ENCODE measurements at regions not wholly inside any gene's neighbourhood (a gene's known extent, or its start where the extent isn't known, plus 50 kb on each side); places are given as distances from the start of the nearest gene placed in this dataset.

DNA sequence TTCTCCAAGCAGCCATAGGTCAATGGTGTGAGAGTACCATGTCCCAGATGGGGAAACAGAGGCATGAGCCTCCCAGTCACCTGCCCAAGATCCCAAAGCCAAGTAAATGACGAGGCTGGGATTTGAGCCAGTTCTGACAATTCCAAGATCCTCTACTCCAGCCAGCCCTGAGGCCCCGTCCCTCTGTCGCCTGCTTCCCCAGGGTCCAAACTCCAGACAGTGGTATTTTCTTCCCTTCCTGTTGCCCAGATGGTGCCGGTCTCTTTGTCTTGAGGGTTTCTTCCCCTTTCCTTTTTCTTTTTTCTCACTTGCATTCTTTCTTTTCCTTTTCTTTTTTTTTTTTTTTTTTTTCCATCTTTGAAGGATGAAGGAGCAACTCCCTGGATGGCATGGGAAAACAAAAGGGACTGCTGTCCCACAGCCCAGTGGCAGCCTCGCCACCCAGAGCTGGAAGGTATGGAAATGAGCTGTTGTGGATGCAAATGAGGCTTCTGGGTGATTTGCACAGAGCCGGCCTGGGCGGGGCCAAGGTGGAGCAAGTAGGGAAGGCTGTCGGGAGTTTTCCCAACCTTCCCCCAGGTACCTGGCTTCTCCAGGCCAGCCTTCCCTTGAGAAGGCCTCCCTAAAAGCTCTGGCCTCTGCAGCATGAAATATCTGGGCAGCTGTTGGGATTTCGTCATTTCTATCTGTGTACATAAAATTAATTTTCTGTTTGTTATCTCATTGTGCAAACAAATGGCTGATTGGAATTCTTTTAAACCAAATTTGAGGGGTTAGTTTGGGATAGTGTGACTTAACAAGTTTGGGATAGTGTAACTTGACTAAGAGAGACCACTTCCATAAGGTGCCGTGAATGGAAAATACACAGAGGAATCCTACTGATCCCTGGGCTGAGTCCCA lies 146.8 kb downstream of the MN1 start:
- no peaks in the 10 kb centered on the region for H3K9me3 ChIP-seq
- H3K27me3 ChIP-seq, result no peaks in the 10 kb centered on the region
- 40 to 45% methylated on average over 10 of the region's 10 CpGs for WGBS, 2 donors
- no peak overlapping the region for H3K4me3 ChIP-seq (replicated peaks in 1 of 3)
- intact Hi-C loops (cut with DNase I), result no loop called here
- no peaks in the 10 kb centered on the region for H3K4me1 ChIP-seq
- H3K27ac ChIP-seq, result no peak overlapping the region
- no peak for DNase-seq
- TF ChIP-seq POLR2A (IDR thresholded peaks at IDR 0.05), result no peak
- TF ChIP-seq, protein P1, sequence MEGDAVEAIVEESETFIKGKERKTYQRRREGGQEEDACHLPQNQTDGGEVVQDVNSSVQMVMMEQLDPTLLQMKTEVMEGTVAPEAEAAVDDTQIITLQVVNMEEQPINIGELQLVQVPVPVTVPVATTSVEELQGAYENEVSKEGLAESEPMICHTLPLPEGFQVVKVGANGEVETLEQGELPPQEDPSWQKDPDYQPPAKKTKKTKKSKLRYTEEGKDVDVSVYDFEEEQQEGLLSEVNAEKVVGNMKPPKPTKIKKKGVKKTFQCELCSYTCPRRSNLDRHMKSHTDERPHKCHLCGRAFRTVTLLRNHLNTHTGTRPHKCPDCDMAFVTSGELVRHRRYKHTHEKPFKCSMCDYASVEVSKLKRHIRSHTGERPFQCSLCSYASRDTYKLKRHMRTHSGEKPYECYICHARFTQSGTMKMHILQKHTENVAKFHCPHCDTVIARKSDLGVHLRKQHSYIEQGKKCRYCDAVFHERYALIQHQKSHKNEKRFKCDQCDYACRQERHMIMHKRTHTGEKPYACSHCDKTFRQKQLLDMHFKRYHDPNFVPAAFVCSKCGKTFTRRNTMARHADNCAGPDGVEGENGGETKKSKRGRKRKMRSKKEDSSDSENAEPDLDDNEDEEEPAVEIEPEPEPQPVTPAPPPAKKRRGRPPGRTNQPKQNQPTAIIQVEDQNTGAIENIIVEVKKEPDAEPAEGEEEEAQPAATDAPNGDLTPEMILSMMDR (IDR thresholded peaks at IDR 0.05), result no peak
- no peaks in the 10 kb centered on the region for H3K36me3 ChIP-seq

DNA sequence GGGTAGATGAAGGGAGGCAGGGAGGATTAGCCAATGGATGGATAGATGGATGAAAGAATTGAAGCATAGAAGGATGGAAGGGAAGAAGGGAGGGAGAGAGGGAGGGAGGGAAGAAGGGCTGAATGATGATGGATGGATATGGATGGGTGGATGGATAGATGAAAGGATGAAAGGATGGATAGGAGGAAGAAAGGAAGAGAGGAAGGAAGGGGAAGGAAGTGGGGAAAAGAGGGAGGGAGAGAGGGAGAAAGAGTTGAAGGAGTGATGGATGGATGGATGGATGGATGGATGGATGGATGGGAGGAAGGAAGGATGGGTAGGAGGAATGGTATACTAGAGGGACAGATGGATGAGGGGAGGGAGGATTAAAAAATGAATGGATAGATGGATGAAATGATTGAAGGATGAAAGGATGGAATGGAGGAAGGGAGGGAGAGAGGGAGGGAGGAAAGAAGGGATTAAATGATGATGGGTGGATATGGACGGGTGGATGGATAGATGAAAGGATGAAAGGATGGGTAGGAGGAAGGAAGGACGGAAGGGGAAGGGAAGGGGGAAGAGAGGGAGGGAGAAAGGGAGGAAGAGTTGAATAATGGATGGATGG lies 145.9 kb downstream of the MN1 start:
- DNase-seq, result no peak
- H3K36me3 ChIP-seq, result no peaks in the 10 kb centered on the region
- H3K27ac ChIP-seq, result no peak overlapping the region
- TF ChIP-seq, protein P1 (IDR thresholded peaks at IDR 0.05), result no peak
- no peak for TF ChIP-seq POLR2A (IDR thresholded peaks at IDR 0.05)
- no peaks in the 10 kb centered on the region for H3K4me1 ChIP-seq
- no peak overlapping the region for H3K4me3 ChIP-seq (replicated peaks in 1 of 3)
- intact Hi-C loops (cut with DNase I), result no loop called here
- H3K27me3 ChIP-seq, result no peaks in the 10 kb centered on the region
- no peaks in the 10 kb centered on the region for H3K9me3 ChIP-seq
- 80 to 86% methylated on average over 2 of the region's 2 CpGs for WGBS, 2 donors

DNA sequence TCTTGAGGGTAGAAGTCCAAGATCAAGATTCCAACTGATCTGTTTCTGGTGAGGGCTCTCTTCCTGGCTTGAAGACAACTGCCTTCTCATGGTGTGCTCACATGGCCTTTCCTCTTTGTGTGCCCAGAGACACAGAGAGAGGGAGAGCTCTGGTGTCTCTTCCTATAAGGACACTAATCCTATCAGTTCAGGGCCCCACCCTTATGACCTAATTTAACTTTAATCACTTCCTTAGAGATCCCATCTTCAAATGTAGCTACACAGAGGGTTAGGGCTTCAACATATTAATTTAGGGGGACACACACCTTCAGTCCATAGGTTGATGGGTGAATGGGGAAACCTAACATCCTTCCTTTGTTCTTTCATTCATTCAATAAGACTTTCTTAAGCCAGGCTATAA lies 144.6 kb downstream of the MN1 start:
- intact Hi-C loops (cut with DNase I), result no loop called here
- H3K27me3 ChIP-seq, result no peaks in the 10 kb centered on the region
- H3K36me3 ChIP-seq, result no peaks in the 10 kb centered on the region
- H3K9me3 ChIP-seq, result no peaks in the 10 kb centered on the region
- DNase-seq, result no peak
- no peaks in the 10 kb centered on the region for H3K4me1 ChIP-seq
- no peak for TF ChIP-seq POLR2A (IDR thresholded peaks at IDR 0.05)
- TF ChIP-seq, protein P1 (IDR thresholded peaks at IDR 0.05), result no peak
- no peak overlapping the region for H3K27ac ChIP-seq
- H3K4me3 ChIP-seq (replicated peaks in 1 of 3), result no peak overlapping the region

DNA sequence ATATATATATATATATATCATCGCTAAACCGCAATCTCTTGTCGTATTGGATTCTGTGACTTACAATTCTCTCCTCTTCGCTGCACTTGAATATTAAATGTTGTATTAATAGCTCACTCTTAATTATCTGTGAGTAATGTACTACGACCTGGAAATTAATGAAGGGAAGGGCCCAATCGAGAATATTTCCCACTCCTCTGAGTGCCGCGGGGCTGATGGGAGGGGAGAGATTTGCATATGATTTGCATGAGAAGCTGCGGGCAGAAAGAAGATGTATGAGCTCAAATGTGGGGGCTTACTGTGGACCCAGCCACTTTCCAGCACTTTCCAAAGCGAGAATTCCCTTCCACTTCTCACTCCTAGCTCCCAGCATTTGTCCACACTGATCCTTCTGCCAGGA lies 141.2 kb downstream of the MN1 start:
- Histone ChIP-seq H3K4me3 (replicated peaks in 1 of 3) (no peak overlapping the region), H3K36me3 (no peaks in the 10 kb centered on the region), H3K27me3 (no peaks in the 10 kb centered on the region), H3K27ac (no peak overlapping the region), H3K9me3 (no peaks in the 10 kb centered on the region), H3K4me1 (peaks cover 0 to 7% of the 10 kb centered on the region in 2 donors)
- 89 to 91% methylated on average over 10 of the region's 10 CpGs for WGBS, 2 donors
- intact Hi-C loops (cut with DNase I), result no loop called here
- DNase-seq, result no peak
- TF ChIP-seq, protein P1 (IDR thresholded peaks at IDR 0.05), result no peak
- TF ChIP-seq POLR2A (IDR thresholded peaks at IDR 0.05), result no peak
